ENCODE measurements at regions not wholly inside any gene's neighbourhood (a gene's known extent, or its start where the extent isn't known, plus 50 kb on each side); places are given as distances from the start of the nearest gene placed in this dataset.

DNA sequence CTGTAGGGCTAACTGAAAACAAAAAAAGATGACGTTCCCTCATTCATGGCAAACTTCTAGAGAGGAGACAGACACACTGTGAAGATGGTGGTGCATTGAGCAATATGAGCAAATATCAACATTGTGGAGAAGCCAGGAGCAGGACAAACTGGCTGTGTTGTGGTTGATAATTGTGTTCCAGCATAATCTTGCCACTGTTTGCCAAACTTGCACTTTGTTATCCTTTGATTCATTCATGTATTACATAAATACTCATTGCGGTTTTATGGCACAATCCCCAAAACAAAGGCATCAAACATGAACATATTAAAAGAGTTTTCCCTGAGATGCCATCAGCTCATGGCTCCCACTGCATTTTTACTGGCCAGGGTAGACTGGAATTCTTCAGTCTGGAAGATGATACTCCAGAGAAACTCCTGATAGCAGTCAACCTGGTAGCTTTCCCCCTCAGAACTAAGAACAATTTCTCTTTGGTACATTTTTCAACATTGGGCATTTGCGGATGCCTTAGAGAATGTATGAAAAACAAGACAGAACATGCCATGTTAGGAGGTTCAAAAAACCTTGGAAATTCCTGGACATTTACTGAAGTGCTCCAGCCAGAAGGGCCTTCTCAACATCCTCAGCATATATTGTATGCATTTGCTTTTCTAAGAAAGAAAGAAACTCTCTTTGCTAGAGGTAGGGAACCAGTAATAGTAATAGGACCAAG, 487.4 kb upstream of the CELF4 start:
- DNase-seq (ENCODE audit: low read depth): no peak
- Histone ChIP-seq H3K27me3 (replicated peaks; ENCODE audit: control insufficient read depth, insufficient read depth, low read length) (no peaks in the 10 kb centered on the region), H3K9ac (ENCODE audit: low read length) (no peak overlapping the region), H3K4me1 (ENCODE audit: control insufficient read depth, insufficient read depth, low read length) (no peaks in the 10 kb centered on the region), H3K9me3 (ENCODE audit: control insufficient read depth, low read length) (no peaks in the 10 kb centered on the region), H3K36me3 (ENCODE audit: control insufficient read depth, insufficient read depth, low read length, severe bottlenecking) (no peaks in the 10 kb centered on the region), H3K4me3 (ENCODE audit: low read length) (no peak overlapping the region)

DNA sequence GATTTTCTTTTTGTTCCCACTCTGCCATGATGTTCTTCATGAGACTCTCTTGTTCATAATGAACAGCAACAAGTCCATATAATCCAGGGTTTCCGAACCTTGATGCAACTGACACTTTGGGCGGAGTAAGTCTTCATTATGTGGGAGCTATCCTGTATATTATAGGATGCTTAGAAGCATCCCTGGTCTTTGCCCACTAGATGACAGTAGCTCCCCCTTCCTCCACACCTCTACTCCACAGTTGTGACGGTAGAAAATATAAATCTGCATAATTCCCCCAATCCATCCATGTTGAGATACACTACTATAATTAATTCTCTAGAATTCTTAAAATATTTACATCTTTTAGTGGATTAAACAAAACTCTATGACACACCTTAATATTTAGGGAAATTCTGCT, 482.2 kb upstream of the CELF4 start:
- no peak for DNase-seq (ENCODE audit: low read depth)
- Histone ChIP-seq H3K27me3 (replicated peaks; ENCODE audit: control insufficient read depth, insufficient read depth, low read length) (no peaks in the 10 kb centered on the region), H3K9me3 (ENCODE audit: control insufficient read depth, low read length) (no peaks in the 10 kb centered on the region), H3K36me3 (ENCODE audit: control insufficient read depth, insufficient read depth, low read length, severe bottlenecking) (no peaks in the 10 kb centered on the region), H3K4me3 (ENCODE audit: low read length) (no peak overlapping the region), H3K4me1 (ENCODE audit: control insufficient read depth, insufficient read depth, low read length) (no peaks in the 10 kb centered on the region), H3K9ac (ENCODE audit: low read length) (no peak overlapping the region)

DNA sequence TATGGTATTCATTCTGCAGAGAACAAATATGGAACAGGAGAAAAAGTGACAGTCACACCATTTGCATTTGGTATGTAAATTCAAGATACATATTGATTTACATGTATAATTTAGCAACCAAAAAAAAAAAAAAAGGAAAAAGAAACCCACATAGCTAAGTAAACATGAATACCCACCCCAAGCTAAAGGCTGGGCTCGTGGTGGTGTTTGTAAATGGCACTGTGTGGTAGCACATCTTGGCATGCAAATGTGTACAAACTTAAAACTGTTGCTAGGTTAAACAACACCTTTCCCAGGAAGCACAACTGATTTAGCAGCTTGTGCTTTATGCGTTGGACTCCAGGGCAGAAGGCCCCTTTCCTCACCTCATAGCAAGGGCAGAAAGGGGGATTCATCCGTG, 481.1 kb upstream of the CELF4 start:
- no peak overlapping the region for H3K9ac ChIP-seq (ENCODE audit: low read length)
- DNase-seq (ENCODE audit: low read depth): no peak
- no peaks in the 10 kb centered on the region for H3K27me3 ChIP-seq (replicated peaks; ENCODE audit: control insufficient read depth, insufficient read depth, low read length)
- H3K4me1 ChIP-seq (ENCODE audit: control insufficient read depth, insufficient read depth, low read length): no peaks in the 10 kb centered on the region
- H3K9me3 ChIP-seq (ENCODE audit: control insufficient read depth, low read length): no peaks in the 10 kb centered on the region
- H3K36me3 ChIP-seq (ENCODE audit: control insufficient read depth, insufficient read depth, low read length, severe bottlenecking): no peaks in the 10 kb centered on the region
- H3K4me3 ChIP-seq (ENCODE audit: low read length): no peak overlapping the region

DNA sequence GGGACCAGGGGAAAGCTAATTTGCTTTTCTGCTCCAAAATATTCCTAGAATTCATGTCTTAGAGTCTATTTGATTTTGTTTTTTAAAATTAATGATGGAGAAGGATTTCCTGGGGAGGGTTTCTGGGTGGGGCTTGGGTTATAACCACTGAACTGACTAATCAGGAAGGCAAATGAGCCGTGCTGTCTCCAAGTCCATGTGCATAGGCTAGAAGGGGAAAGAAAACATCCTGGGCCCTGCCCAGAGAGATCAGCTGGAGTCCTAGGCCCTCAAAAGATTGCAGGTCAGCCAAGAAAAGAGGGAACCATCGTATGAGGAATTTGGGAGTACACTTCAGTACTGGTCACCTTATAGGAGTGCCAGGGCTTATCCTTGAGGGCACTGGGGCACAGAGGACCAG, 480.2 kb upstream of the CELF4 start:
- Histone ChIP-seq H3K4me3 (ENCODE audit: low read length) (no peak overlapping the region), H3K27me3 (replicated peaks; ENCODE audit: control insufficient read depth, insufficient read depth, low read length) (no peaks in the 10 kb centered on the region), H3K9me3 (ENCODE audit: control insufficient read depth, low read length) (no peaks in the 10 kb centered on the region), H3K9ac (ENCODE audit: low read length) (no peak overlapping the region), H3K4me1 (ENCODE audit: control insufficient read depth, insufficient read depth, low read length) (no peaks in the 10 kb centered on the region), H3K36me3 (ENCODE audit: control insufficient read depth, insufficient read depth, low read length, severe bottlenecking) (no peaks in the 10 kb centered on the region)
- no peak for DNase-seq (ENCODE audit: low read depth)

DNA sequence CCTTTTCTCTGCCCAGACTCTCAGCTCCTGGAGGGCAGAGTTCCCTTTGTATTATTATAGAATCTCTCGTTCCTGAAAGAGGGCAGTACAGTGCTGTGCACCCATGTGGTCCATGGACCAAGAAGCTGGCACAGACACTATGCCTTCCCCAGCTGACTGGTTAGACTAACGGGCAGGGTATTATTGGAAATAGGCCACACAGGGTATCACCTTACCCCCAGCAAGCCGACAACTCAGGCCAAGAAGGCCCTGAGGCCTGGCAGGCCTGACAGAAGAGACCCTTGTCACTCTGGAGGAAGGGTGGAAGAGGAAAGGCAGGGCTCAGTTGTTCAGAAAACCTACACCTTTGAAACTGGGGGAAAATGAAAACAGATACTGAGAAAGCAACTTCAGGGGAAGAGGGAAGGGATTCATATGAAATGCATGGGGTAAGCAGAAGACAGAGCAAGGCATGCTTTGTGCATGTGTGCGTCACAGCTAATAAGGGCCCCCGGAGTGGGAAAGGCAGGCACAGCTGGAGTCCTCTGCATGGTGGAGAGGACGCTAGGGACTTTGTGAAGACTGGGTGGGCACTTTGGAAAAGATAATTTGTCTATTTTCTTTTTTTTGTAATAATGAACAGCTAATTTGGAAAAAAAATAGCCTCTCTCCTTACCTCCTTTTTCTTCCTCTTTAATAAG, 476.8 kb upstream of the CELF4 start:
- Histone ChIP-seq H3K27me3 (replicated peaks; ENCODE audit: control insufficient read depth, insufficient read depth, low read length) (no peaks in the 10 kb centered on the region), H3K36me3 (ENCODE audit: control insufficient read depth, insufficient read depth, low read length, severe bottlenecking) (no peaks in the 10 kb centered on the region), H3K9ac (ENCODE audit: low read length) (no peak overlapping the region), H3K4me3 (ENCODE audit: low read length) (no peak overlapping the region), H3K9me3 (ENCODE audit: control insufficient read depth, low read length) (no peaks in the 10 kb centered on the region), H3K4me1 (ENCODE audit: control insufficient read depth, insufficient read depth, low read length) (no peaks in the 10 kb centered on the region)
- DNase-seq (ENCODE audit: low read depth): no peak

DNA sequence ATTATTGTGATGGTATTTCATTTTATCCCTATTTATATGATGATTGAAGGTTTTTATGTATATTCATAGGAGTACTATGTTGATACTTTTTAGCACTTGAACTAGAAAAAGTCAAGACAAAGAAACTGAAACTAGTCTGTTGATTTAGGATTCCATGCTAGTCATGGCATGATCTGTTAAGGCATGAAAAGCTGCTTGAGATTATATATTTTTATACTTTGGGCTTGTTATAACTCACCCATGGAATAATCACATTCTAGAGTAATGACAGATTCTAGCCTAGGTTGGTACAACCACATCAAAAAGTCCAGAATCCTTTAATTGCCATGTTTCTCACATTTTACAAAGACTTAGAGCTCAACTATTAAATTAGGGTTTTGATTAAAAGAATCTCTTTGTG, 472.6 kb upstream of the CELF4 start:
- Histone ChIP-seq H3K9me3 (ENCODE audit: control insufficient read depth, low read length) (no peaks in the 10 kb centered on the region), H3K4me3 (ENCODE audit: low read length) (no peak overlapping the region), H3K9ac (ENCODE audit: low read length) (no peak overlapping the region), H3K36me3 (ENCODE audit: control insufficient read depth, insufficient read depth, low read length, severe bottlenecking) (no peaks in the 10 kb centered on the region), H3K27me3 (replicated peaks; ENCODE audit: control insufficient read depth, insufficient read depth, low read length) (no peaks in the 10 kb centered on the region), H3K4me1 (ENCODE audit: control insufficient read depth, insufficient read depth, low read length) (no peaks in the 10 kb centered on the region)
- DNase-seq (ENCODE audit: low read depth): no peak

DNA sequence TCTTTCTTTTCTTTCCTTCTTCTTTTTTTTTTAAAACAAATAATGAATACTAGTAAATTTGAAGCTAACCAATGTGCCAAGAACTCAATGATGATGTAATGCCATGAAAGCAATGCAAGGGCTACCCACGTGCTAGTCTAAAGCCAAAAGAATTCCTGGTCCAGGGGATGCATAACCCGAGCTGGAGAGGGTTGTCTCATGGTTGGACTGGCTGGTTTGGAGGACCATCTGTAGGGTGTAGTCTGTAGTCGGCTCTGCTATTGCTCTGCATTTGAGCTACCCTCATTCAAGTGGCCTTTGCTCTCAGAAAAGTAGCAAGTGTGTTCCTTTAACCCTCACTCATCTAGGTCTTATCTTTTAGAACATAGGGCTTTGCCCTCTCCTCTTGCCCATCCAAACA, 469.6 kb upstream of the CELF4 start:
- no peaks in the 10 kb centered on the region for H3K27me3 ChIP-seq (replicated peaks; ENCODE audit: control insufficient read depth, insufficient read depth, low read length)
- DNase-seq (ENCODE audit: low read depth): no peak
- no peaks in the 10 kb centered on the region for H3K9me3 ChIP-seq (ENCODE audit: control insufficient read depth, low read length)
- no peak overlapping the region for H3K9ac ChIP-seq (ENCODE audit: low read length)
- no peaks in the 10 kb centered on the region for H3K4me1 ChIP-seq (ENCODE audit: control insufficient read depth, insufficient read depth, low read length)
- no peaks in the 10 kb centered on the region for H3K36me3 ChIP-seq (ENCODE audit: control insufficient read depth, insufficient read depth, low read length, severe bottlenecking)
- no peak overlapping the region for H3K4me3 ChIP-seq (ENCODE audit: low read length)

DNA sequence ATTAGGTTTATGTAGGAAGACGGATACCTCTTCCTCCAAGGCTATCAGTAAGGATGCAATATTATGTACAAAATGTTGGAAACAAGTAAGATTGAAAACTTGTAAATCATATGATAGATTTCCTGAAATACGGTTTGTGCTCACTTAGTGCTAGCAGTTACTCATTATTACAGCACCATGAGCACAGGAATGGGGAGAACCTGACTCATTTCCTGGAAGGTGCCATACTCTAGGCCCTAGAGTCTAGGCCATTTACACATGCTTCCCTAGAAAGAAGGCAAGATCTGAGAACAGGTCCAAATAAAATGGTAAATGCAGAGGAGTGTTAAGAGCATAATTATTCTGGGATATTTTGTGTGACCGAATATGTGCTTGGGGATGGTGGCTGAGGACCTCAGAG, 467.7 kb upstream of the CELF4 start:
- no peak for DNase-seq (ENCODE audit: low read depth)
- Histone ChIP-seq H3K27me3 (replicated peaks; ENCODE audit: control insufficient read depth, insufficient read depth, low read length) (no peaks in the 10 kb centered on the region), H3K9ac (ENCODE audit: low read length) (no peak overlapping the region), H3K36me3 (ENCODE audit: control insufficient read depth, insufficient read depth, low read length, severe bottlenecking) (no peaks in the 10 kb centered on the region), H3K4me3 (ENCODE audit: low read length) (no peak overlapping the region), H3K4me1 (ENCODE audit: control insufficient read depth, insufficient read depth, low read length) (no peaks in the 10 kb centered on the region), H3K9me3 (ENCODE audit: control insufficient read depth, low read length) (no peaks in the 10 kb centered on the region)

DNA sequence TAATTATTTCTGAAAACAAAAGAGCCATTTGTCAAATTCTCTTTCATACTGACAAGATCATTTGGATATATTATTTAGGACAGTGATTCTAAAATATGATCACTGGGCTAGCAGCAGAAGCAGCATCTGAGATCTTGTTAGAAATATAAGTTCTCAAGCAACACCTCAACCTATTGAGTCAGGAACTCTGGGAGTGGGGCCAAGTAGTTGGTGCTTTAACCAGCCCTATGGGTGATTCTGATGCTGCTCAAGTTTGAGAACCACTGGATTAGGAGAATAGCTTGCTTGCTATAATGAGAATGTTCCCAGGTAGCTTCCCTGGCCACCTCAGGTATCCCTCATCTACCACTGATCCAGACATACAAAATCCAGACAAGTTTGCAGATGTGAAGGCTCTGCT, 466.9 kb upstream of the CELF4 start:
- Histone ChIP-seq H3K36me3 (ENCODE audit: control insufficient read depth, insufficient read depth, low read length, severe bottlenecking) (no peaks in the 10 kb centered on the region), H3K27me3 (replicated peaks; ENCODE audit: control insufficient read depth, insufficient read depth, low read length) (no peaks in the 10 kb centered on the region)
- no peak for DNase-seq (ENCODE audit: low read depth)

DNA sequence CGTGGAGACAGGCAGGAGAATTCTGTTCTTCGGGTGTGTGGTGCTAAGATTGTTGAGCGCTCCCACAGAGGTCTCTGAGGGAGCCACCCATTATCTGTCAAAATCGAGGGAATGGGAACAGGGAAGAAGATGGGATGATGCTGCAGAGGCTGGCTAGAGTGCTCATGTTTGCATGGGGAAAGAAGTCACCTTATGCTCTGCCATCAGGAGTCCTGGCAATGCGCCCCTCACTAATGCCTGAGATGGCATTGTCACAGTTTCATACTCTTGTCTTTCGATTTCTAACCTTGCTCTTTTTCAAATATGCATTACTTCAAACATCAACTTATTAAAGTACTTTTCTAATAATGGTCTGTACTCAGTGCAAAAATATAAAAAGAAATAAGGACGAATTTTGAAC, 463.3 kb upstream of the CELF4 start:
- Histone ChIP-seq H3K9me3 (ENCODE audit: control insufficient read depth, low read length) (no peaks in the 10 kb centered on the region), H3K9ac (ENCODE audit: low read length) (no peak overlapping the region), H3K27me3 (replicated peaks; ENCODE audit: control insufficient read depth, insufficient read depth, low read length) (peaks cover under 1% of the 10 kb centered on the region), H3K4me1 (ENCODE audit: control insufficient read depth, insufficient read depth, low read length) (no peaks in the 10 kb centered on the region), H3K36me3 (ENCODE audit: control insufficient read depth, insufficient read depth, low read length, severe bottlenecking) (no peaks in the 10 kb centered on the region), H3K4me3 (ENCODE audit: low read length) (no peak overlapping the region)
- no peak for DNase-seq (ENCODE audit: low read depth)

More for the DNA sequence above, 466.9 kb upstream of the CELF4 start:
- H3K4me3 ChIP-seq (ENCODE audit: low read length): no peak overlapping the region
- no peaks in the 10 kb centered on the region for H3K9me3 ChIP-seq (ENCODE audit: control insufficient read depth, low read length)
- no peaks in the 10 kb centered on the region for H3K4me1 ChIP-seq (ENCODE audit: control insufficient read depth, insufficient read depth, low read length)
- H3K9ac ChIP-seq (ENCODE audit: low read length): no peak overlapping the region

DNA sequence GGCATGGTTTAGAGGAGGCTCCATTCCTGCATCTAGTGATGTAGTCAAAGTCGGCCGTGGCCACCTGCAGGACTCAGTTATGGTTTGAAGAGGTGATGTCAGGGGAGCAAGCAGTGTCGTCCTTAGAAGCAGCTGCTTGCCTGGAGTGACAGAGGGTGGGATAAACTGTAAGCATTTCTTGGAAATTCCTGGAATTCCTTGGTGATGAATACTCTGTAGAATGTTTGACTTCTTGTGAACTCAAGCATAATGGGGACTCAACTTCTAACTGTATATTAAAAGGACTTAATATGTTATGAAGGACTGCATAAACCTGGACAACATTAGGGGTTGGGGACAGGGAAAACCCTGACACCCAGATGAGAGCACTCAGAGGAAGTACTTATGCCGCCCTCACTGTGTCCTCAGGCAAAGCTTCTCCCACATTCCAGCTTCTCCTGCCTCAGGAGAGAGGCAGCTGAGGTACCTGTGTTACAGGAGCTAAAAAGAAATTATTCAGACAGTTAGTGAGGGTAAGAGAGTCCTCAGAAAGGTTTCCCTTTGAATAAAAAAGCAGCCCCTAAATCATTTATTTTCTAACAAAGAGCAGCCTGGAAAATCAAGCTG, 459.9 kb upstream of the CELF4 start:
- no peaks in the 10 kb centered on the region for H3K4me1 ChIP-seq (ENCODE audit: control insufficient read depth, insufficient read depth, low read length)
- no peak overlapping the region for H3K9ac ChIP-seq (ENCODE audit: low read length)
- no peak for DNase-seq (ENCODE audit: low read depth)
- peaks cover 2% of the 10 kb centered on the region for H3K27me3 ChIP-seq (replicated peaks; ENCODE audit: control insufficient read depth, insufficient read depth, low read length)
- H3K36me3 ChIP-seq (ENCODE audit: control insufficient read depth, insufficient read depth, low read length, severe bottlenecking): no peaks in the 10 kb centered on the region
- no peak overlapping the region for H3K4me3 ChIP-seq (ENCODE audit: low read length)
- H3K9me3 ChIP-seq (ENCODE audit: control insufficient read depth, low read length): no peaks in the 10 kb centered on the region
